H1 (cell line): ENCODE measurements at regions not wholly inside any gene's neighbourhood (a gene's known extent, or its start where the extent isn't known, plus 50 kb on each side); places are given as distances from the start of the nearest gene placed in this dataset.

Source experiments
- KDM4A ChIP-seq: IDR thresholded peaks from one replicate; pipeline ENCODE4 v1.7.1; 2012; ENCODE audit warnings: low read depth, mild to moderate bottlenecking, moderate library complexity, low read length, inconsistent platforms; ENCODE audit not compliant: severe bottlenecking
- NANOG ChIP-seq: IDR thresholded peaks from 2 replicates; pipeline ENCODE4 v1.6.1; 2011; ENCODE audit warnings: low read length, low read depth, mild to moderate bottlenecking, inconsistent platforms; ENCODE audit not compliant: insufficient read depth, poor library complexity, severe bottlenecking
- TF ChIP-seq, protein P1 (sequence below): IDR thresholded peaks from 2 replicates; pipeline ENCODE4 v1.6.1; 2012; ENCODE audit warnings: low read length, inconsistent platforms

DNA sequence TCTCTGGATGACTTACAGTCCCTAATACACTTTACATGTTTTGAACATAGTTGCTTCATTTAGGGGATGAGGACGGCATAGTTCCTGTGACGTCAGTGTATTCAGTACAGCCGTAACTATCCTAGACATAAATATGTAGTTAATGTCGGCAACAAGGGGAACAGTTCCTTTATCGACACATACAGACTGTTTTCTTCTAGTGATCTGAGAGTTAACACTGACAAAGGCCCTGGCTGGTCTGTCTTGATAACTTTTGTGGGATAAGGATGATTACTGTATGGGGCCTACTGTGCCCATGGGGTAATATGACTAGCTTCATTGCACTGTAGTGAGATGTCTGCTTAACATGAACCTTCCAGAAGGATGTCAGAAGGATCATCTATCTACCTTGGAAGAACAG, 131.2 kb downstream of the ZNF518B start (continued):
- TF ChIP-seq, protein P1, sequence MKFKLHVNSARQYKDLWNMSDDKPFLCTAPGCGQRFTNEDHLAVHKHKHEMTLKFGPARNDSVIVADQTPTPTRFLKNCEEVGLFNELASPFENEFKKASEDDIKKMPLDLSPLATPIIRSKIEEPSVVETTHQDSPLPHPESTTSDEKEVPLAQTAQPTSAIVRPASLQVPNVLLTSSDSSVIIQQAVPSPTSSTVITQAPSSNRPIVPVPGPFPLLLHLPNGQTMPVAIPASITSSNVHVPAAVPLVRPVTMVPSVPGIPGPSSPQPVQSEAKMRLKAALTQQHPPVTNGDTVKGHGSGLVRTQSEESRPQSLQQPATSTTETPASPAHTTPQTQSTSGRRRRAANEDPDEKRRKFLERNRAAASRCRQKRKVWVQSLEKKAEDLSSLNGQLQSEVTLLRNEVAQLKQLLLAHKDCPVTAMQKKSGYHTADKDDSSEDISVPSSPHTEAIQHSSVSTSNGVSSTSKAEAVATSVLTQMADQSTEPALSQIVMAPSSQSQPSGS, result no peak
- TF ChIP-seq KDM4A, result no peak
- no peak for TF ChIP-seq NANOG
